ENCODE measurements at regions not wholly inside any gene's neighbourhood (a gene's known extent, or its start where the extent isn't known, plus 50 kb on each side); places are given as distances from the start of the nearest gene placed in this dataset.
"Not testable (repeated sequence)": the region's sequence is repeated elsewhere in the genome, so short reads cannot be mapped to it uniquely, and the experiment has no call there.

- no peak overlapping the region for H3K4me3 ChIP-seq (ENCODE audit: low read length)
- peaks cover 3% of the 10 kb centered on the region for H3K4me1 ChIP-seq (ENCODE audit: control insufficient read depth, insufficient read depth, low read length)
- H3K36me3 ChIP-seq (ENCODE audit: insufficient read depth, low read length), result no peaks in the 10 kb centered on the region
- H3K9ac ChIP-seq (ENCODE audit: low read depth, low read length), result no peak overlapping the region
- no peaks in the 10 kb centered on the region for H3K27me3 ChIP-seq (ENCODE audit: control insufficient read depth, insufficient read depth, low read length)
- no peak overlapping the region for H3K4me2 ChIP-seq (ENCODE audit: low read length)
- H3K9me3 ChIP-seq (replicated peaks; ENCODE audit: low read length), result no peaks in the 10 kb centered on the region
Observed at GRCh38 chr5:87185838-87186237, 81.8 kb upstream of the RASA1 start.

GRCh38 chr5:87188391-87188790 lies 79.3 kb upstream of the RASA1 start:
- no peaks in the 10 kb centered on the region for H3K27me3 ChIP-seq (ENCODE audit: control insufficient read depth, insufficient read depth, low read length)
- H3K9ac ChIP-seq (ENCODE audit: low read depth, low read length), result no peak overlapping the region

GRCh38 chr5:87190041-87190440 lies 77.6 kb upstream of the RASA1 start:
- Histone ChIP-seq H3K36me3 (ENCODE audit: insufficient read depth, low read length) (no peaks in the 10 kb centered on the region), H3K4me2 (ENCODE audit: low read length) (no peak overlapping the region), H3K9me3 (replicated peaks; ENCODE audit: low read length) (no peaks in the 10 kb centered on the region), H3K27me3 (ENCODE audit: control insufficient read depth, insufficient read depth, low read length) (no peaks in the 10 kb centered on the region), H3K4me3 (ENCODE audit: low read length) (no peak overlapping the region), H3K9ac (ENCODE audit: low read depth, low read length) (no peak overlapping the region), H3K4me1 (ENCODE audit: control insufficient read depth, insufficient read depth, low read length) (peaks cover 16% of the 10 kb centered on the region)

More at GRCh38 chr5:87188391-87188790, 79.3 kb upstream of the RASA1 start:
- H3K4me3 ChIP-seq (ENCODE audit: low read length), result no peak overlapping the region
- no peaks in the 10 kb centered on the region for H3K36me3 ChIP-seq (ENCODE audit: insufficient read depth, low read length)
- H3K4me2 ChIP-seq (ENCODE audit: low read length), result no peak overlapping the region
- no peaks in the 10 kb centered on the region for H3K9me3 ChIP-seq (replicated peaks; ENCODE audit: low read length)
- peaks cover 3% of the 10 kb centered on the region for H3K4me1 ChIP-seq (ENCODE audit: control insufficient read depth, insufficient read depth, low read length)

- Histone ChIP-seq H3K4me3 (ENCODE audit: low read length) (no peak overlapping the region), H3K4me1 (ENCODE audit: control insufficient read depth, insufficient read depth, low read length) (peaks cover 23% of the 10 kb centered on the region), H3K36me3 (ENCODE audit: insufficient read depth, low read length) (no peaks in the 10 kb centered on the region), H3K9ac (ENCODE audit: low read depth, low read length) (no peak overlapping the region), H3K27me3 (ENCODE audit: control insufficient read depth, insufficient read depth, low read length) (no peaks in the 10 kb centered on the region), H3K4me2 (ENCODE audit: low read length) (no peak overlapping the region), H3K9me3 (replicated peaks; ENCODE audit: low read length) (no peaks in the 10 kb centered on the region)
Observed at GRCh38 chr5:87190687-87191086, 77.0 kb upstream of the RASA1 start.

- H3K36me3 ChIP-seq (ENCODE audit: insufficient read depth, low read length), result no peaks in the 10 kb centered on the region
- no peak overlapping the region for H3K4me2 ChIP-seq (ENCODE audit: low read length)
- H3K4me3 ChIP-seq (ENCODE audit: low read length), result no peak overlapping the region
- H3K9me3 ChIP-seq (replicated peaks; ENCODE audit: low read length), result no peaks in the 10 kb centered on the region
- H3K27me3 ChIP-seq (ENCODE audit: control insufficient read depth, insufficient read depth, low read length), result no peaks in the 10 kb centered on the region
- H3K9ac ChIP-seq (ENCODE audit: low read depth, low read length), result no peak overlapping the region
- peaks cover 28% of the 10 kb centered on the region for H3K4me1 ChIP-seq (ENCODE audit: control insufficient read depth, insufficient read depth, low read length)
Observed at GRCh38 chr5:87191645-87192044, 76.0 kb upstream of the RASA1 start.

DNA sequence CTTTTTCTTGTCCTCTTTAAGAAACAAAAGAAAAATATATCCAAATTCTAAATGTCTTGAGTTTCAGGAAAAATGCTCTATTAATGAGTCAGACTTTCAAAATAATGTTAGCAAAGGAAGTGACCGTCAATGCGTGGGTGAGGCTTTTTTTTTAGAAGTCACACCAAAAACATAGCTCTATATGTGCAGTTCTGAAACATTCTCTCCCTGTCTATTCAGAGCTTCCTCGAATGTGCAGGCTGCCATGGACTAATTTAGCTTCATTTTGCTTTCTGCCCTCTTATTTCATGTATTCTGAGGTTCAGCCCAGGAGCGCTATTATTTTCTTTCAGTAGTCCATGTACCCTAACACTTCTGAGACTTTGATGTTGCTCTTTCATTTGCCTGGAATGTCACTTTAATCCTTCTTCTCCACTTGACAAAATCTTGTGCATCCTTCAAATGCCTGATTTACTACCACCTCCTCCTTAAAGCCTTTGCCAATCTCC lies 72.5 kb upstream of the RASA1 start:
- Histone ChIP-seq H3K4me3 (ENCODE audit: low read length) (no peak overlapping the region), H3K9ac (ENCODE audit: low read depth, low read length) (peak overlapping the region; percentile 72)

DNA sequence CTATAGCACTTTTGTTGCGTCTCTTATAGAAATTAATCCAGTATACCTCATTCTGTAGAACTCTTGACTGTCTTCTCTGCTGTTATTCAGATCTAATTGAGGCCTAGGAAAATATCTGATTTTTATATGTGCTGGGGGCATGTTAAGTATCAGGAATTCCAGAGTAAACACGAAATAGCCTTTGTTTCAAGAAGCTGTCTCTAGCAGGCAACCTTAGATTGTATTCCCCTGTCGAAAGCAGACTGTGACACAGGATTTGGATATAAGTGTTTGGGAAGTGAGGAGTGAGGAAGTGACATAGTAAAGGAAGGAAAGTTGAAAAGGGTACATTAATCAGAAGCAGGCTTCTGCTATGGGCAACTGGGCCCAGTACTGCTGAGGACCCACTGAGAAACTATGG lies 72.1 kb upstream of the RASA1 start:
- H3K9me3 ChIP-seq (replicated peaks; ENCODE audit: low read length), result no peaks in the 10 kb centered on the region
- no peaks in the 10 kb centered on the region for H3K27me3 ChIP-seq (ENCODE audit: control insufficient read depth, insufficient read depth, low read length)
- no peaks in the 10 kb centered on the region for H3K36me3 ChIP-seq (ENCODE audit: insufficient read depth, low read length)
- H3K4me2 ChIP-seq (ENCODE audit: low read length), result peak overlapping the region; percentile 59
- peaks cover 25% of the 10 kb centered on the region for H3K4me1 ChIP-seq (ENCODE audit: control insufficient read depth, insufficient read depth, low read length)
- no peak overlapping the region for H3K4me3 ChIP-seq (ENCODE audit: low read length)
- H3K9ac ChIP-seq (ENCODE audit: low read depth, low read length), result peak overlapping the region; percentile 66

More for the DNA sequence above, 72.5 kb upstream of the RASA1 start:
- Histone ChIP-seq H3K27me3 (ENCODE audit: control insufficient read depth, insufficient read depth, low read length) (no peaks in the 10 kb centered on the region), H3K4me1 (ENCODE audit: control insufficient read depth, insufficient read depth, low read length) (peaks cover 25% of the 10 kb centered on the region), H3K9me3 (replicated peaks; ENCODE audit: low read length) (no peaks in the 10 kb centered on the region), H3K36me3 (ENCODE audit: insufficient read depth, low read length) (no peaks in the 10 kb centered on the region), H3K4me2 (ENCODE audit: low read length) (peak overlapping the region; percentile 59)

DNA sequence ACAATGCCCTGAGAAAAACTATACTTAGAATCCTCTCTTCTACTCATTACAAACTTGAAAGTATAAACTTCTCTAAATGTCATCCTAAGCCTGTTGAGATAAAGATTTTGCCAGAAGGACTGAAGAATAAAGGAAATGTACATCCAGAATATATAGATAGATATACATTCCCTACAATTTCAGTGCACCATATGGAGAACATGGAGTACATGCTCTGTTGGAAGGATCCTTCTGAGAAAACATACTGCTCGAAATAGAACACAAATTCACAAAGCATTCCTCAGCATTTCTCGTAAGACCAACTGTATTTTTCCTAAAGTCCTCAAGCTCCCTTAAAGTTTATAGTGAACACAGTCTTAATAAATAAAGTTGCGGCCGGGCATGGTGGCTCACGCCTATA lies 69.7 kb upstream of the RASA1 start:
- Histone ChIP-seq H3K4me3 (ENCODE audit: low read length) (no peak overlapping the region), H3K27me3 (ENCODE audit: control insufficient read depth, insufficient read depth, low read length) (no peaks in the 10 kb centered on the region), H3K4me2 (ENCODE audit: low read length) (no peak overlapping the region), H3K36me3 (ENCODE audit: insufficient read depth, low read length) (no peaks in the 10 kb centered on the region), H3K4me1 (ENCODE audit: control insufficient read depth, insufficient read depth, low read length) (peaks cover 25% of the 10 kb centered on the region), H3K9ac (ENCODE audit: low read depth, low read length) (no peak overlapping the region), H3K9me3 (replicated peaks; ENCODE audit: low read length) (no peaks in the 10 kb centered on the region)

DNA sequence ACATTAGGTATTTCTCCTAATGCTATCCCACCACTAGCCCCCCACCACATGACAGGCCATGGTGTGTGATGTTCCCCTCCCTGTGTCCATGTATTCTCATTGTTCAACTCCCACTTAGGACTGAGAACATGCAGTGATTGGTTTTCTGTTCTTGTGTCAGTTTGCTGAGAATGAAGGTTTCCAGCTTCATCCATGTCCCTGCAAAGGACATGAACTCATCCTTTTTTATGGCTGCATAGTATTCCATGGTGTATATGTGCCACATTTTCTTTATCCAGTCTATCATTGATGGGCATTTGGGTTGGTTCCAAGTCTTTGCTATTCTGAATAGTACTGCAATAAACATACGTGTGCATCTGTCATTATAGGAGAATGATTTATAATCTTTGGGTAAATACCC lies 68.4 kb upstream of the RASA1 start:
- peaks cover 19% of the 10 kb centered on the region for H3K4me1 ChIP-seq (ENCODE audit: control insufficient read depth, insufficient read depth, low read length)
- not testable (repeated sequence) for H3K9me3 ChIP-seq (replicated peaks; ENCODE audit: low read length); H3K4me3 ChIP-seq (ENCODE audit: low read length); H3K27me3 ChIP-seq (ENCODE audit: control insufficient read depth, insufficient read depth, low read length); H3K36me3 ChIP-seq (ENCODE audit: insufficient read depth, low read length); H3K4me2 ChIP-seq (ENCODE audit: low read length); H3K9ac ChIP-seq (ENCODE audit: low read depth, low read length)

- not testable (repeated sequence) for H3K4me3 ChIP-seq (ENCODE audit: low read length); H3K27me3 ChIP-seq (ENCODE audit: control insufficient read depth, insufficient read depth, low read length); H3K9ac ChIP-seq (ENCODE audit: low read depth, low read length); H3K4me2 ChIP-seq (ENCODE audit: low read length); H3K36me3 ChIP-seq (ENCODE audit: insufficient read depth, low read length); H3K9me3 ChIP-seq (replicated peaks; ENCODE audit: low read length)
- peaks cover 14% of the 10 kb centered on the region for H3K4me1 ChIP-seq (ENCODE audit: control insufficient read depth, insufficient read depth, low read length)
Observed at GRCh38 chr5:87199704-87200103, 68.0 kb upstream of the RASA1 start.

- H3K9me3 ChIP-seq (replicated peaks; ENCODE audit: low read length), result no peaks in the 10 kb centered on the region
- peaks cover 21% of the 10 kb centered on the region for H3K4me1 ChIP-seq (ENCODE audit: control insufficient read depth, insufficient read depth, low read length)
- H3K4me2 ChIP-seq (ENCODE audit: low read length), result peak overlapping the region; percentile 55
- H3K27me3 ChIP-seq (ENCODE audit: control insufficient read depth, insufficient read depth, low read length), result no peaks in the 10 kb centered on the region
- no peak overlapping the region for H3K9ac ChIP-seq (ENCODE audit: low read depth, low read length)
- H3K36me3 ChIP-seq (ENCODE audit: insufficient read depth, low read length), result no peaks in the 10 kb centered on the region
- peak overlapping the region; percentile 17 for H3K4me3 ChIP-seq (ENCODE audit: low read length)
Observed at GRCh38 chr5:87210076-87210475, 57.6 kb upstream of the RASA1 start.

DNA sequence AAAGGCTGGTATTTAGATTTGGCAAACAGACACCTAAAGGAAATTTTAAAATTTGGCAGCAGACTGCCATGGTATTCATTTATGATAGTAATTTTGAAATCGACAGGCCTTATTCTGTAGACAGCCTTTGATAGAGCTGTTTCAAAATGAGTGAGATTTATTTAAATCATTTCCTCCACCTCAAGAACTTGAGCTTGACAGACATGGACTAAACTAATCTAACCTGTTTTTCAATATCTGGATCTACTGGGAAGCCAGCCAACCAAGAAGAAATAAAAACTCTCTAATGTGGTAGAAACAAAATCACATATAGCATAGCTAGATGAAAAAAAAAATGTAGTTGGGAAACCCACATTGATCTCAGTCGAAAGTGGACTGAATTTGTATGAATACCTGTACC lies 56.9 kb upstream of the RASA1 start:
- no peak overlapping the region for H3K4me3 ChIP-seq (ENCODE audit: low read length)
- no peaks in the 10 kb centered on the region for H3K27me3 ChIP-seq (ENCODE audit: control insufficient read depth, insufficient read depth, low read length)
- no peaks in the 10 kb centered on the region for H3K36me3 ChIP-seq (ENCODE audit: insufficient read depth, low read length)
- H3K4me1 ChIP-seq (ENCODE audit: control insufficient read depth, insufficient read depth, low read length), result peaks cover 21% of the 10 kb centered on the region
- peak overlapping the region; percentile 50 for H3K4me2 ChIP-seq (ENCODE audit: low read length)
- no peak overlapping the region for H3K9ac ChIP-seq (ENCODE audit: low read depth, low read length)
- no peaks in the 10 kb centered on the region for H3K9me3 ChIP-seq (replicated peaks; ENCODE audit: low read length)

Data from skeletal muscle satellite cell (primary cell).